Adrenal gland (tissue), 9 donors: ENCODE measurements at regions not wholly inside any gene's neighbourhood (a gene's known extent, or its start where the extent isn't known, plus 50 kb on each side); places are given as distances from the start of the nearest gene placed in this dataset.

Experiments used
- DNase-seq, 7 donors: peaks; one replicate each; pipeline ENCODE4 v3.0.0-alpha.2; 2019 to 2020
- H3K27ac ChIP-seq, 5 donors: fragments of 200-600 bp; sonication (generic) in 4 of 5; 1 replicate in 3 of 5; 2 replicates in 2 of 5; pipeline versions ENCODE4 v1.5.1 to v1.8.0; 2016 to 2020; ENCODE audit warnings: mild to moderate bottlenecking in 1 of 5
- H3K27me3 ChIP-seq: fragments of 200-600 bp; 2 replicates; pipeline ENCODE4 v1.8.0; 2021
- H3K36me3 ChIP-seq, 2 donors: fragments of 200-600 bp; replicated peaks in 1 of 2; 1 replicate in 1 of 2; 2 replicates in 1 of 2; pipeline versions ENCODE4 v1.5.1 to v1.8.0; 2018 to 2022
- H3K4me1 ChIP-seq, 2 donors: fragments of 200-600 bp; replicated peaks in 1 of 2; 1 replicate in 1 of 2; 2 replicates in 1 of 2; pipeline versions ENCODE4 v1.5.1 to v1.8.0; 2018 to 2021
- H3K4me3 ChIP-seq, 4 donors: fragments of 200-600 bp; sonication (generic) in 3 of 4; one replicate each; pipeline ENCODE4 v1.5.1; 2016 to 2018
- H3K9me3 ChIP-seq, 3 donors: fragments of 200-600 bp; sonication (generic) in 1 of 3; replicated peaks in 1 of 3; 1 replicate in 2 of 3; 2 replicates in 1 of 3; pipeline versions ENCODE4 v1.5.1 to v1.8.0; 2016 to 2021
- CTCF ChIP-seq, 6 experiments: fragments of 450-650 bp in 4 of 6; fragments of 200-600 bp in 2 of 6; sonication (generic) in 1 of 6; IDR thresholded peaks; 1 replicate in 5 of 6; 2 replicates in 1 of 6; pipeline versions ENCODE4 v1.5.1 to v1.8.0; 2016 to 2021; ENCODE audit warnings: antibody characterized with exemption in 6 of 6, mild to moderate bottlenecking in 2 of 6, moderate library complexity in 1 of 6
- POLR2A ChIP-seq, 2 donors: fragments of 450-650 bp; IDR thresholded peaks; one replicate each; pipeline ENCODE4 v1.6.1; 2017; ENCODE audit warnings: antibody characterized with exemption in 2 of 2, mild to moderate bottlenecking in 2 of 2, moderate library complexity in 1 of 2
- WGBS, 4 donors: extraction: QIAGEN DNeasy Blood & Tissue Kit in 2 of 4; methylation state at CpG; one replicate each; pipeline versions ENCODE4 v1.1.5 to v1.1.7; 2013 to 2017; 5-methylcytosine and 5-hydroxymethylcytosine counted together
- intact Hi-C, 2 donors: fragments of 100-400 bp; cut with DNase I; formaldehyde crosslinking; loops; one replicate each; pipeline versions ENCODE4 v1.14.1 to v1.15.0; 2022 to 2023
- donor health status: healthy with polysubstance abuse.
- donor health status: Bipolar disorder and iron deficiency.
- donor health status: DM: yes; HTN: yes; CAD: no.
- donor health status: DM: no; HTN: no; CAD: no.
- donor health status: DM: no; HTN: no; CAD: no.

- DNase-seq = no peak
- Histone ChIP-seq H3K4me1 (no peaks in the 10 kb centered on the region), H3K4me3 (no peak overlapping the region), H3K27ac (no peak overlapping the region), H3K9me3 (no peaks in the 10 kb centered on the region), H3K36me3 (no peaks in the 10 kb centered on the region), H3K27me3 (no peaks in the 10 kb centered on the region)
- intact Hi-C loops = no loop called here
- no peak for TF ChIP-seq POLR2A (IDR thresholded peaks at IDR 0.05)
- TF ChIP-seq CTCF (IDR thresholded peaks at IDR 0.05) = no peak
- 83 to 92% (median 88%) methylated on average over 4 of the region's 4 CpGs for WGBS, 4 donors
Observed at GRCh38 chr2:6287406-6287805, 578.3 kb downstream of the CMPK2 start.

GRCh38 chr2:6288791-6289190 is 576.9 kb downstream of the CMPK2 start:
- Histone ChIP-seq H3K36me3 (no peaks in the 10 kb centered on the region), H3K27ac (no peak overlapping the region), H3K27me3 (no peaks in the 10 kb centered on the region), H3K9me3 (no peaks in the 10 kb centered on the region), H3K4me1 (no peaks in the 10 kb centered on the region), H3K4me3 (no peak overlapping the region)
- intact Hi-C loops = no loop called here
- no peak for TF ChIP-seq CTCF (IDR thresholded peaks at IDR 0.05)
- no peak for TF ChIP-seq POLR2A (IDR thresholded peaks at IDR 0.05)
- DNase-seq = no peak

- DNase-seq = no peak
- H3K36me3 ChIP-seq = no peaks in the 10 kb centered on the region
- H3K4me1 ChIP-seq = no peaks in the 10 kb centered on the region
- TF ChIP-seq CTCF (IDR thresholded peaks at IDR 0.05) (no peak), POLR2A (IDR thresholded peaks at IDR 0.05) (no peak)
- no peak overlapping the region for H3K27ac ChIP-seq
- no peak overlapping the region for H3K4me3 ChIP-seq
- 85 to 92% (median 89%) methylated on average over 7 to 9 of the region's 9 CpGs for WGBS, 4 donors
- H3K27me3 ChIP-seq = no peaks in the 10 kb centered on the region
- intact Hi-C loops = no loop called here
- H3K9me3 ChIP-seq = no peaks in the 10 kb centered on the region
Observed at GRCh38 chr2:6290217-6291015, 575.3 kb downstream of the CMPK2 start.

GRCh38 chr2:6294791-6295190 is 570.9 kb downstream of the CMPK2 start:
- 69 to 88% (median 81%) methylated on average over 2 of the region's 2 CpGs for WGBS, 4 donors
- H3K27ac ChIP-seq = no peak overlapping the region
- DNase-seq = no peak
- H3K9me3 ChIP-seq = no peaks in the 10 kb centered on the region
- no peaks in the 10 kb centered on the region for H3K4me1 ChIP-seq
- intact Hi-C loops = no loop called here
- H3K36me3 ChIP-seq = no peaks in the 10 kb centered on the region
- H3K27me3 ChIP-seq = no peaks in the 10 kb centered on the region
- H3K4me3 ChIP-seq = no peak overlapping the region
- no peak for TF ChIP-seq POLR2A (IDR thresholded peaks at IDR 0.05)
- TF ChIP-seq CTCF (IDR thresholded peaks at IDR 0.05) = no peak
